ENCODE measurements at regions not wholly inside any gene's neighbourhood (a gene's known extent, or its start where the extent isn't known, plus 50 kb on each side); places are given as distances from the start of the nearest gene placed in this dataset.

- Histone ChIP-seq H3K27me3 (replicated peaks in 1 of 4; ENCODE audit: control insufficient read depth in 3 of 4, extremely low read depth in 1 of 4, insufficient read depth in 3 of 4, low read length in 3 of 4) (no peaks in the 10 kb centered on the region), H2BK120ac (replicated peaks; ENCODE audit: low read depth, low read length) (no peak overlapping the region), H2BK20ac (ENCODE audit: low read length) (no peak overlapping the region), H2BK15ac (ENCODE audit: low read length) (no peak overlapping the region), H3K9me3 (ENCODE audit: insufficient read depth in 2 of 2, low read depth in 1 of 2, low read length in 1 of 2) (no peaks in the 10 kb centered on the region), H4K20me1 (replicated peaks in 1 of 2; ENCODE audit: control insufficient read depth in 1 of 2, insufficient read depth in 2 of 2, low read length in 2 of 2) (no peaks in the 10 kb centered on the region), H2AFZ (ENCODE audit: low read length) (no peak overlapping the region), H2AK5ac (ENCODE audit: low read depth, low read length) (no peak overlapping the region), H3K27ac (ENCODE audit: low read depth, low read length) (no peak overlapping the region), H2BK5ac (ENCODE audit: low read depth, low read length) (no peak overlapping the region), H4K5ac (ENCODE audit: insufficient read length, low read depth, low read length) (no peak overlapping the region), H3K23me2 (ENCODE audit: low read depth, low read length) (no peaks in the 10 kb centered on the region; the same call in 1 of the 2 replicates), H3K36me3 (ENCODE audit: control insufficient read depth in 2 of 4, insufficient read depth in 4 of 4, low read length in 3 of 4) (no peaks in the 10 kb centered on the region), H3K79me2 (ENCODE audit: control insufficient read depth in 1 of 2, insufficient read depth in 2 of 2, low read length in 2 of 2) (no peaks in the 10 kb centered on the region), H2BK12ac (ENCODE audit: low read depth, low read length) (no peak overlapping the region), H3K18ac (ENCODE audit: extremely low read depth, low read length) (no peak overlapping the region), H3K4ac (replicated peaks; ENCODE audit: insufficient read length, low read depth, low read length) (no peak overlapping the region), H3K79me1 (ENCODE audit: low read depth, low read length) (no peaks in the 10 kb centered on the region), H3K9ac (replicated peaks in 1 of 4; ENCODE audit: extremely low read depth in 1 of 4, low read depth in 3 of 4, low read length in 3 of 4) (no peak overlapping the region), H3K4me1 (replicated peaks in 1 of 4; ENCODE audit: control insufficient read depth in 3 of 4, insufficient read depth in 4 of 4, low read length in 3 of 4) (no peaks in the 10 kb centered on the region), H3K56ac (replicated peaks; ENCODE audit: insufficient read length, low read depth, low read length) (no peak overlapping the region), H3K14ac (ENCODE audit: insufficient read length) (no peak overlapping the region), H3K4me2 (ENCODE audit: insufficient read depth in 1 of 2, low read depth in 2 of 2, low read length in 2 of 2) (no peak overlapping the region), H4K91ac (replicated peaks; ENCODE audit: insufficient read length, low read length) (no peak overlapping the region), H4K8ac (ENCODE audit: extremely low read depth, insufficient read depth, low read length) (no peak overlapping the region), H3K23ac (ENCODE audit: insufficient read length) (no peak overlapping the region), H3K4me3 (ENCODE audit: extremely low read depth in 1 of 4, insufficient read depth in 2 of 4, low read depth in 3 of 4, low read length in 4 of 4) (no peak overlapping the region)
- no peak for TF ChIP-seq NANOG (IDR thresholded peaks at IDR 0.05; ENCODE audit: insufficient read depth, low read depth, low read length, poor library complexity, severe bottlenecking)
- TF ChIP-seq ZNF274 (IDR thresholded peaks at IDR 0.05; ENCODE audit: borderline replicate concordance, extremely low read depth, low read length) = no peak
- no peak for TF ChIP-seq CEBPB (IDR thresholded peaks at IDR 0.05; ENCODE audit: low read depth, low read length)
- no peak for TF ChIP-seq CTBP2 (IDR thresholded peaks at IDR 0.05; ENCODE audit: borderline replicate concordance, insufficient read depth, insufficient read length, low read length)
- no peak for TF ChIP-seq YY1 (IDR thresholded peaks at IDR 0.05; ENCODE audit: low read depth, low read length)
- 93% methylated on average over 4 of the region's 4 CpGs; no CpG with 5 or more reads in 1 of the 2 experiments for WGBS, 2 experiments (ENCODE audit: extremely low coverage in 1 of 2, insufficient coverage in 1 of 2, insufficient read length in 1 of 2, insufficient replicate concordance in 2 of 2, low coverage in 1 of 2, low lambda C conversion rate in 2 of 2, missing lambda C conversion rate in 1 of 2)
- CTCF ChIA-PET (ENCODE audit: partially characterized antibody) = no interaction called here
- DNase-seq (ENCODE audit: low read depth in 1 of 2, low spot score in 2 of 2) (no peak), FAIRE-seq (no peak)
- POLR2A ChIA-PET (ENCODE audit: partially characterized antibody) = no interaction called here
Measured at GRCh38 chr10:43844221-43844620, 195.5 kb upstream of the ZNF32 start.

Measured in H1 (cell line).